Omental fat pad (tissue), 3 donors: ENCODE measurements at regions not wholly inside any gene's neighbourhood (a gene's known extent, or its start where the extent isn't known, plus 50 kb on each side); places are given as distances from the start of the nearest gene placed in this dataset.

ENCODE experiments used
- ATAC-seq: fragments of 150-250 bp; one replicate; pipeline ENCODE4 v1.9.1; 2016; ENCODE audit warnings: mild to moderate bottlenecking, moderate library complexity; ENCODE audit not compliant: low FRiP score
- DNase-seq: peaks from one replicate; pipeline ENCODE4 v3.0.0-alpha.2; 2019; ENCODE audit warnings: low spot score
- CTCF ChIP-seq, 3 donors: fragments of 450-650 bp; IDR thresholded peaks; one replicate each; pipeline ENCODE4 v1.5.1; 2016 to 2017; ENCODE audit warnings: antibody characterized with exemption in 3 of 3, mild to moderate bottlenecking in 3 of 3, moderate library complexity in 2 of 3

GRCh38 chr6:56744528-56744927, 101.8 kb upstream of the DST start:
- DNase-seq (no peak), ATAC-seq (no peak)
- no peak for TF ChIP-seq CTCF (IDR thresholded peaks at IDR 0.05)

- no peak for TF ChIP-seq CTCF (IDR thresholded peaks at IDR 0.05)
- DNase-seq = no peak
- peak; percentile 30 for ATAC-seq
Observed at GRCh38 chr6:56742122-56742791, 99.6 kb upstream of the DST start.

- ATAC-seq (no peak), DNase-seq (no peak)
- no peak for TF ChIP-seq CTCF (IDR thresholded peaks at IDR 0.05)
Observed at GRCh38 chr6:56741472-56741871, 98.8 kb upstream of the DST start.

- DNase-seq (no peak), ATAC-seq (no peak)
- TF ChIP-seq CTCF (IDR thresholded peaks at IDR 0.05) = no peak
Observed at GRCh38 chr6:56739836-56740815, 97.4 kb upstream of the DST start.

- no peak for ATAC-seq
- DNase-seq = no peak
Observed at GRCh38 chr6:56736804-56737203, 94.1 kb upstream of the DST start.

GRCh38 chr6:56734335-56734734, 91.6 kb upstream of the DST start:
- ATAC-seq (no peak), DNase-seq (no peak)
- TF ChIP-seq CTCF (IDR thresholded peaks at IDR 0.05) = no peak

More at GRCh38 chr6:56736804-56737203, 94.1 kb upstream of the DST start:
- no peak for TF ChIP-seq CTCF (IDR thresholded peaks at IDR 0.05)
